Activated naive CD8-positive, alpha-beta T cell treated with anti-CD3 and anti-CD28 coated beads, Interleukin-2, amount 50 U/mL, for 24 hours (primary cell): ENCODE measurements at regions not wholly inside any gene's neighbourhood (a gene's known extent, or its start where the extent isn't known, plus 50 kb on each side); places are given as distances from the start of the nearest gene placed in this dataset.
"Not testable (repeated sequence)": the region's sequence is repeated elsewhere in the genome, so short reads cannot be mapped to it uniquely, and the experiment has no call there.

Source experiments
- ATAC-seq: fragments of 150-1000 bp; cut with Tn5 transposase; one replicate; pipeline ENCODE4 v1.10.0; 2021
- DNase-seq: peaks from one replicate; pipeline ENCODE4 v3.0.0; 2021
- H3K27ac Mint-ChIP-seq: one replicate; pipeline ENCODE4 v1.8.0; 2021; ENCODE audit warnings: mild to moderate bottlenecking, mixed read lengths
- H3K27me3 Mint-ChIP-seq: one replicate; pipeline ENCODE4 v1.8.0; 2021; ENCODE audit warnings: mixed read lengths
- H3K36me3 Mint-ChIP-seq: one replicate; pipeline ENCODE4 v1.8.0; 2021; ENCODE audit warnings: low read depth, mixed read lengths
- H3K4me1 Mint-ChIP-seq: one replicate; pipeline ENCODE4 v1.8.0; 2021; ENCODE audit warnings: mixed read lengths
- H3K4me3 Mint-ChIP-seq: one replicate; pipeline ENCODE4 v1.8.0; 2021; ENCODE audit warnings: mild to moderate bottlenecking, moderate library complexity, mixed read lengths
- H3K9me3 Mint-ChIP-seq: one replicate; pipeline ENCODE4 v1.8.0; 2021; ENCODE audit warnings: mixed read lengths

GRCh38 chr3:18723206-18723810, 298.2 kb upstream of the SATB1 start:
- peaks cover 18% of the 10 kb centered on the region for H3K36me3 Mint-ChIP-seq
- peak; percentile 14 for ATAC-seq
- H3K4me1 Mint-ChIP-seq: peaks cover 75% of the 10 kb centered on the region
- peaks cover 6% of the 10 kb centered on the region for H3K9me3 Mint-ChIP-seq
- H3K4me3 Mint-ChIP-seq: no peak overlapping the region
- H3K27ac Mint-ChIP-seq: peak overlapping the region; percentile 76
- no peak for DNase-seq
- H3K27me3 Mint-ChIP-seq: no peaks in the 10 kb centered on the region

GRCh38 chr3:18720543-18720942, 295.4 kb upstream of the SATB1 start:
- no peak overlapping the region for H3K27ac Mint-ChIP-seq
- peaks cover 75% of the 10 kb centered on the region for H3K4me1 Mint-ChIP-seq

GRCh38 chr3:18717598-18717997, 292.5 kb upstream of the SATB1 start:
- ATAC-seq: no peak
- peak overlapping the region; percentile 84 for H3K27ac Mint-ChIP-seq
- peaks cover 73% of the 10 kb centered on the region for H3K4me1 Mint-ChIP-seq
- H3K27me3 Mint-ChIP-seq: no peaks in the 10 kb centered on the region
- H3K36me3 Mint-ChIP-seq: peaks cover 17% of the 10 kb centered on the region
- DNase-seq: no peak
- H3K4me3 Mint-ChIP-seq: peak overlapping the region; percentile 12
- peaks cover 11% of the 10 kb centered on the region for H3K9me3 Mint-ChIP-seq

More at GRCh38 chr3:18720543-18720942, 295.4 kb upstream of the SATB1 start:
- H3K4me3 Mint-ChIP-seq: no peak overlapping the region
- peaks cover 6% of the 10 kb centered on the region for H3K9me3 Mint-ChIP-seq
- DNase-seq: no peak
- ATAC-seq: no peak
- no peaks in the 10 kb centered on the region for H3K27me3 Mint-ChIP-seq
- H3K36me3 Mint-ChIP-seq: peaks cover 11% of the 10 kb centered on the region

GRCh38 chr3:18716821-18717220, 291.7 kb upstream of the SATB1 start:
- peak overlapping the region; percentile 84 for H3K27ac Mint-ChIP-seq
- no peak for ATAC-seq
- peaks cover 76% of the 10 kb centered on the region for H3K4me1 Mint-ChIP-seq
- DNase-seq: no peak
- H3K4me3 Mint-ChIP-seq: no peak overlapping the region
- H3K9me3 Mint-ChIP-seq: peaks cover 11% of the 10 kb centered on the region
- no peaks in the 10 kb centered on the region for H3K27me3 Mint-ChIP-seq
- peaks cover 17% of the 10 kb centered on the region for H3K36me3 Mint-ChIP-seq

GRCh38 chr3:18716101-18716500, 291.0 kb upstream of the SATB1 start:
- H3K9me3 Mint-ChIP-seq: peaks cover 11% of the 10 kb centered on the region
- H3K4me1 Mint-ChIP-seq: peaks cover 80% of the 10 kb centered on the region
- DNase-seq (no peak), ATAC-seq (no peak)
- no peaks in the 10 kb centered on the region for H3K27me3 Mint-ChIP-seq
- H3K27ac Mint-ChIP-seq: peak overlapping the region; percentile 84
- H3K4me3 Mint-ChIP-seq: peak overlapping the region; percentile 24
- peaks cover 17% of the 10 kb centered on the region for H3K36me3 Mint-ChIP-seq

- Mint-ChIP-seq H3K4me3 (no peak overlapping the region), H3K4me1 (peaks cover 78% of the 10 kb centered on the region), H3K27me3 (no peaks in the 10 kb centered on the region), H3K9me3 (peaks cover 11% of the 10 kb centered on the region), H3K36me3 (peaks cover 17% of the 10 kb centered on the region), H3K27ac (peak overlapping the region; percentile 84)
- ATAC-seq (no peak), DNase-seq (no peak)
Observed at GRCh38 chr3:18715208-18715607, 290.1 kb upstream of the SATB1 start.

- Mint-ChIP-seq H3K27me3 (no peaks in the 10 kb centered on the region), H3K4me1 (peaks cover 71% of the 10 kb centered on the region), H3K4me3 (peak overlapping the region; percentile 66), H3K27ac (peak overlapping the region; percentile 98), H3K36me3 (peaks cover 9% of the 10 kb centered on the region), H3K9me3 (peaks cover 8% of the 10 kb centered on the region)
- no peak for DNase-seq
- no peak for ATAC-seq
Observed at GRCh38 chr3:18713577-18713951, 288.4 kb upstream of the SATB1 start.

GRCh38 chr3:18712713-18713576, 287.8 kb upstream of the SATB1 start:
- Mint-ChIP-seq H3K27ac (peak overlapping the region; percentile 98), H3K27me3 (no peaks in the 10 kb centered on the region), H3K9me3 (peaks cover 11% of the 10 kb centered on the region), H3K36me3 (peaks cover 9% of the 10 kb centered on the region), H3K4me1 (peaks cover 66% of the 10 kb centered on the region), H3K4me3 (peak overlapping the region; percentile 66)
- DNase-seq (peak; percentile 34), ATAC-seq (peak; percentile 82)

GRCh38 chr3:18704326-18704725, 279.2 kb upstream of the SATB1 start:
- H3K27ac Mint-ChIP-seq: no peak overlapping the region

GRCh38 chr3:18703798-18704197, 278.7 kb upstream of the SATB1 start:
- H3K36me3 Mint-ChIP-seq: peaks cover 18% of the 10 kb centered on the region
- H3K27ac Mint-ChIP-seq: no peak overlapping the region
- no peak for DNase-seq
- no peak overlapping the region for H3K4me3 Mint-ChIP-seq
- peak; percentile 57 for ATAC-seq
- no peaks in the 10 kb centered on the region for H3K27me3 Mint-ChIP-seq
- peaks cover 11% of the 10 kb centered on the region for H3K4me1 Mint-ChIP-seq
- peaks cover 43% of the 10 kb centered on the region for H3K9me3 Mint-ChIP-seq

More at GRCh38 chr3:18704326-18704725, 279.2 kb upstream of the SATB1 start:
- ATAC-seq: no peak
- H3K4me1 Mint-ChIP-seq: peaks cover 12% of the 10 kb centered on the region
- peaks cover 18% of the 10 kb centered on the region for H3K36me3 Mint-ChIP-seq
- H3K4me3 Mint-ChIP-seq: no peak overlapping the region
- no peak for DNase-seq
- no peaks in the 10 kb centered on the region for H3K27me3 Mint-ChIP-seq
- H3K9me3 Mint-ChIP-seq: peaks cover 43% of the 10 kb centered on the region

GRCh38 chr3:18693588-18694329, 268.6 kb upstream of the SATB1 start:
- not testable (repeated sequence) for H3K27ac Mint-ChIP-seq, ATAC-seq, H3K36me3 Mint-ChIP-seq, DNase-seq, H3K9me3 Mint-ChIP-seq, H3K27me3 Mint-ChIP-seq, H3K4me3 Mint-ChIP-seq, H3K4me1 Mint-ChIP-seq

GRCh38 chr3:18687286-18687685, 262.1 kb upstream of the SATB1 start:
- no peaks in the 10 kb centered on the region for H3K27me3 Mint-ChIP-seq
- H3K36me3 Mint-ChIP-seq: peaks cover 6% of the 10 kb centered on the region
- ATAC-seq: no peak
- H3K9me3 Mint-ChIP-seq: peaks cover 18% of the 10 kb centered on the region
- no peak overlapping the region for H3K27ac Mint-ChIP-seq
- H3K4me3 Mint-ChIP-seq: no peak overlapping the region
- DNase-seq: no peak
- peaks cover 13% of the 10 kb centered on the region for H3K4me1 Mint-ChIP-seq

GRCh38 chr3:18683900-18684299, 258.8 kb upstream of the SATB1 start:
- H3K36me3 Mint-ChIP-seq: peaks cover 6% of the 10 kb centered on the region
- ATAC-seq (no peak), DNase-seq (no peak)
- peaks cover 18% of the 10 kb centered on the region for H3K9me3 Mint-ChIP-seq
- no peak overlapping the region for H3K4me3 Mint-ChIP-seq
- no peaks in the 10 kb centered on the region for H3K27me3 Mint-ChIP-seq
- no peak overlapping the region for H3K27ac Mint-ChIP-seq
- H3K4me1 Mint-ChIP-seq: peaks cover 41% of the 10 kb centered on the region

- ATAC-seq (no peak), DNase-seq (no peak)
- Mint-ChIP-seq H3K27me3 (no peaks in the 10 kb centered on the region), H3K4me3 (no peak overlapping the region), H3K9me3 (peaks cover 18% of the 10 kb centered on the region), H3K4me1 (peaks cover 61% of the 10 kb centered on the region), H3K36me3 (peaks cover 6% of the 10 kb centered on the region), H3K27ac (no peak overlapping the region)
Observed at GRCh38 chr3:18681818-18682345, 256.7 kb upstream of the SATB1 start.
